Left ventricle myocardium superior (tissue), 1 donor: ENCODE measurements at regions not wholly inside any gene's neighbourhood (a gene's known extent, or its start where the extent isn't known, plus 50 kb on each side); places are given as distances from the start of the nearest gene placed in this dataset.

Experiments used
- ATAC-seq: fragments of 200-7000 bp; cut with Tn5 transposase; one replicate; pipeline ENCODE4 v1.9.1; 2020; ENCODE audit warnings: mild to moderate bottlenecking, moderate library complexity
- DNase-seq: peaks from one replicate; pipeline ENCODE4 v3.0.0-alpha.2; 2020
- intact Hi-C: fragments of 100-400 bp; cut with micrococcal nuclease; formaldehyde crosslinking; loops from one replicate; pipeline ENCODE4 v1.11.0; 2022
- donor health status: DM: no; HTN: yes; CAD: no; lungs with severe emphysema.

GRCh38 chr12:46936042-46936441 lies 110.2 kb upstream of the SLC38A4 start:
- no peak for ATAC-seq
- DNase-seq: no peak
- intact Hi-C loops: no loop called here

GRCh38 chr12:46938071-46938678 lies 112.4 kb upstream of the SLC38A4 start:
- ATAC-seq (no peak), DNase-seq (no peak)
- intact Hi-C loops: no loop called here

GRCh38 chr12:46941981-46942380 lies 116.2 kb upstream of the SLC38A4 start:
- no peak for DNase-seq
- ATAC-seq: no peak
- intact Hi-C loops: no loop called here

GRCh38 chr12:46942579-46942978 lies 116.8 kb upstream of the SLC38A4 start:
- no peak for ATAC-seq
- intact Hi-C loops: no loop called here
- DNase-seq: no peak

GRCh38 chr12:46944088-46944487 lies 118.3 kb upstream of the SLC38A4 start:
- intact Hi-C loops: no loop called here
- ATAC-seq (peak; percentile 48), DNase-seq (no peak)

DNA sequence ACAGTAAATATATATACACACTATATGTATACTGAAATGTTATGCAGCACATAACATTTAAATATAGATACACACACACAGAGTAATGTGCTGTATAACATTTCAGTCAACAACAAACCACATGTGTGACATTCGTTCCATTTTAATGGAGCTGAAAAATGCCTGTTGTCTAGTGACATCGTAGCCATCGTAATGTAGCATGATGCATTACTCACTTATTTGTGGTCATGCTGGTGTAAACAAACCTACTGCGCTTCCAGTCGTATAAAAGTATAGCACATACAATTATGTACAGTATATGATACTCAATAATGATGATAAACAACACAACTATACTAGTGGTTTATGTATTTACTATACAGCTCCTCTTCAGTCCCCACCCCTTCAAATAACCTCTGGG lies 119.0 kb upstream of the SLC38A4 start:
- DNase-seq (no peak), ATAC-seq (no peak)
- intact Hi-C loops: no loop called here

- DNase-seq: no peak
- intact Hi-C loops: no loop called here
- no peak for ATAC-seq
These were observed 119.8 kb upstream of the SLC38A4 start for GRCh38 chr12:46945591-46945990.

DNA sequence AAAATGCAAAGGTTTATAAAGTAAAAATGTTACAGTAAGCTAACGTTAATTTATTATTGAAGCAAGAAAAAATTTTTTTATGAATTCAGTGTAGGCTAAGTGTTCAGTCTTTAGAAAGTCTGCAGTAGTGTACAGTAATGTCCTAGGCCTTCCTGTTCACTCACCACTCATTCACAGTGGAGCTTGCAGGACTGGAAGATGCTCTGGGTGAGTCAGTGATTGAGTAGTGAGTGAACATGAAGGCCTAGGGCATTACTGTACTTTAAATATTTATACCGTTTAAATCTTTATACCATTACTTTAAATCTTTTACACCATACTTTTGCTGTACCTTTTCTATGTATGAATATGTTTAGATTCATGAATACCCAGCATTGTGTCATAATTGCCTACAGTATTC lies 120.3 kb upstream of the SLC38A4 start:
- no peak for DNase-seq
- ATAC-seq: no peak
- intact Hi-C loops: no loop called here

GRCh38 chr12:46948936-46949545 lies 123.2 kb upstream of the SLC38A4 start:
- no peak for ATAC-seq
- no peak for DNase-seq
- intact Hi-C loops: no loop called here

- intact Hi-C loops: no loop called here
- DNase-seq (no peak), ATAC-seq (no peak)
These were observed 124.3 kb upstream of the SLC38A4 start for GRCh38 chr12:46950094-46950493.

DNA sequence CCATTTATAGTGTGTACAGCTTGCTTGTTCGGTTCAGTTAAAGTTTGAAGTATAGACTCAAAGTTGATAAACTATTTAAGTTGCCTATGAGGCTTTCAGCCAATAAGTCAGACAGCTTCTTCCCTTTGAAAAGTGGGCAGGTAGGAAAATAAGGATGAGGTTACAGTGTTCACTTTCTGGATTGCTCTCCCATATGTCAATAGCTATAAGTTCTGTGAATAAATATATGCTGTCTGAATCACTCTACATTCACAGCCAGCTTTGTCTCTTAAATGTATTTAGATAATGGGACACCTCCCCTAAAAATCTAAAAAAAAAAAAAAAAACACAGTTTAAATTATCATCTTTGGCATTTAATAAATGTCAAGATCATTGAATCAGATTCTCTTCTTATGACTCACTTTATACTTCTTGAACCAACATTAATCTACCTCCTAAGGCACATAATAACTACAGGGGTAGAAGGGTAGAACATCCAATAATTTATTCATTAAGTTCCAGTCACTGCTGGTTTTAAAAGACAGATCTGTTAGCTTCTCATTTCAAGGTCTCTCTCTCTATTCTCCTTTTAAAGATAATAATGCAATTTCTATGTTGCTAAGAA lies 126.4 kb upstream of the PCED1B start:
- intact Hi-C loops: no loop called here
- no peak for ATAC-seq
- DNase-seq: no peak

- intact Hi-C loops: no loop called here
- DNase-seq (no peak), ATAC-seq (no peak)
These were observed 122.9 kb upstream of the PCED1B start for GRCh38 chr12:46956451-46957035.

DNA sequence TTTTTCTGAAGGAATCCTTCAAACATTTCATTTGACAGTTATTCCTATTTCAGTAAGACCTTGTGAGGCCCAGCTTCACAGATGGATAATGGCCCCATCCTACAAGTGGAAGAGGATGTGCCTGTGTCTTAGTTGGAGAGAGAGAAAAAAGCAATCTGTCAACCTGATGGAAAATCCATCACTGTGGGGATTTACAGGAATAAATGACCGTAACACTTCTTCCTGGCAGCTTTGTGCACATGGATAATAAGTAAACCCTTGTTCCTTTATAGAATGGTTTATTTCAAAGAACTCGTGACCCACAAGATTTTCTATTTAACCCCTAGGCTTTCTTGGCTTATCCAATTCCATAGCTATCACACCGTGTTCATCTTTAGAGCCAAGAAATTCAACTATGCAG lies 121.4 kb upstream of the PCED1B start:
- intact Hi-C loops: no loop called here
- no peak for DNase-seq
- ATAC-seq: no peak

DNA sequence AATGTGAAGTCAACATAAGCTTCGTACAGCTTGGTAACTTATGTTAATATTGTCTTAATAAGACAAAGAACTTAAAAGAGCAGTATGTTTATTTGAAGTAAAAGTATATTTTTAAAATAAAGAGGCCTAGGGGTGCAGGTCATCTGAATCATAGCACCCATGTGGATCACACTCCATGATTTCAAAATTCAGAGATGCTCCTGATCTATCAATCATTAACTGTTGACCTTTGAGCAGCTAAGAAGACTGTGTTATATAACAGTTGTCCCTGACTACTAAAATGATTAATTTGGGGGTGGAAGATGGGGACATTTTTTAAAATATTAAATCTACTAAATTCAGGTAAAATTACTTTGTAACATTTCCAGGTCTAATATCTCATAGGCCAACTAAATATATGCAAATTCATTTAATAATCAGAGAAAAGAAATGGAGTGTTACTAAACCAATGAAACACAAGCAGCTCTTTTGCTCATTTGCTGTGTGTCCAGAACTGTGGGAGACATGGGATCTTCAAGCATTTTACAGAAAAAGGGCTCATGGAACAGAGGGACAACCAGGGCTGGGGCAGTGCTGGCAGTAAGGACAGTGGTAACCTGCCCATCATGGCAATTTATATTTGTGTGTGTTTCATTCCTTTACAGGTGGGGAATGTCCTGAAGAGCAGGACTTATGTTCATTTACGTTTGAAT lies 120.7 kb upstream of the PCED1B start:
- no peak for ATAC-seq
- intact Hi-C loops: no loop called here
- no peak for DNase-seq

GRCh38 chr12:46959502-46959901 lies 119.9 kb upstream of the PCED1B start:
- DNase-seq: no peak
- ATAC-seq: peak; percentile 20
- intact Hi-C loops: no loop called here

- intact Hi-C loops: no loop called here
- DNase-seq (no peak), ATAC-seq (no peak)
These were observed 118.7 kb upstream of the PCED1B start for GRCh38 chr12:46960681-46961080.

GRCh38 chr12:46963191-46963590 lies 116.2 kb upstream of the PCED1B start:
- no peak for ATAC-seq
- intact Hi-C loops: no loop called here
- no peak for DNase-seq

DNA sequence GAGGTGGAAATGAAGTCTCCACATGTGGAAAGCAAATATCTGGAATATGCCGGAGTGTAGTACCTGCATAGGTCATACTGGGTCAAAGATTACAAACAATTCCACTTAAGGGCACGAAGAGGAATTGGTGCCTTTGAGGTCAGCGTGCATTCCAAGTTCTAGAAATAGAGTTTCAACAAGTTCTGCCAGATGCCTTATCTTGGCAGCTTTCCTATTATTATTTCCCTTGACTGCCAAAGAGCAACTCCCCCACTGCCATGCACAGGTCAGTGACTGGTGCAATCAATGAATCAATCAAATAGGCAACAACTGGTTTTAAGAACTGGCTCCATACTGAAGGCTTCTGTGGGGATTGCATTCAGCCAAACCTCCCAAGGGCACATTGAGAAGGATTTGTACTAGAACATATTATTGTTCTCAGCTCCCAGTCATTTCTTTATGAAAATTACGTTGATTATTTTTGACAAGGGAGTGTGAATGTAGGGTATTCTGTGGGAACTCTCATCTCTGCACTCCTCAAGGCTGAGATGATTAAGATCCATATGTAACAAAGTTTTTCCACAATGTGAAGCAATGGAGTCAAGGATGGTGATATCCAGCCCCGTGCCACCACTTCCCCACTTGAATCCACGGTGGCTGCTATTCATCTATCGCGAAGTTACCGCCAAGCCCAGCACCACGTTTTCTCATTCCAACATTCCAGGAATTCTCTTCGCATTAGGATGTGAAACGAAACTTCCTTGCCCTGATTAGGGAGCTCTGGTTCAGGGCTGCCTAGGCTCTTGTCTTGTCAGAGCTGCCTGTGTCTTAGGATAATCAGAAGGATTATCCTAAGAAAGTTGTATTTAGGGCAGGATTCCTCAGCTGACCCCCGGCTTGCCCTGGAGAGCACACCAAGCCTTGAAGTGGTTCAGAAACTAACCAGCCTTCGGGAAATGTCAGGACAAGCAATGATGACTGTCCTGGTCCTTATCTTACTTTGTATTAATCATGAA lies 115.1 kb upstream of the PCED1B start:
- ATAC-seq: peak; percentile 69
- intact Hi-C loops: no loop called here
- no peak for DNase-seq

- DNase-seq: no peak
- intact Hi-C loops: no loop called here
- ATAC-seq: peak; percentile 43
These were observed 114.3 kb upstream of the PCED1B start for GRCh38 chr12:46965137-46965536.
